ENCODE measurements at regions not wholly inside any gene's neighbourhood (a gene's known extent, or its start where the extent isn't known, plus 50 kb on each side); places are given as distances from the start of the nearest gene placed in this dataset.
A peak's percentile ranks its signal among the peaks of the same experiment; 100 is the strongest.

GRCh38 chr1:221170171-221170570 lies 290.9 kb downstream of the HLX start:
- DNase-seq: no peak
- in situ Hi-C loops (cut with MboI; ENCODE audit: low pct_unique_long_range_greater_than_20kb, low sequenced_read_pairs): no loop called here

- DNase-seq: no peak
- in situ Hi-C loops (cut with MboI; ENCODE audit: low pct_unique_long_range_greater_than_20kb, low sequenced_read_pairs): no loop called here
These were observed 292.5 kb downstream of the HLX start for GRCh38 chr1:221171768-221172167.

GRCh38 chr1:221172841-221173240 lies 293.6 kb downstream of the HLX start:
- in situ Hi-C loops (cut with MboI; ENCODE audit: low pct_unique_long_range_greater_than_20kb, low sequenced_read_pairs): no loop called here
- DNase-seq: peak; percentile 59

GRCh38 chr1:221174330-221174993 lies 295.2 kb downstream of the HLX start:
- in situ Hi-C loops (cut with MboI; ENCODE audit: low pct_unique_long_range_greater_than_20kb, low sequenced_read_pairs): no loop called here
- no peak for DNase-seq

- in situ Hi-C loops (cut with MboI; ENCODE audit: low pct_unique_long_range_greater_than_20kb, low sequenced_read_pairs): no loop called here
These were observed 296.0 kb downstream of the HLX start for GRCh38 chr1:221175249-221175648.

GRCh38 chr1:221180704-221181368 lies 301.6 kb downstream of the HLX start:
- no peak for DNase-seq
- in situ Hi-C loops (cut with MboI; ENCODE audit: low pct_unique_long_range_greater_than_20kb, low sequenced_read_pairs): no loop called here

More at GRCh38 chr1:221175249-221175648, 296.0 kb downstream of the HLX start:
- DNase-seq: no peak

- in situ Hi-C loops (cut with MboI; ENCODE audit: low pct_unique_long_range_greater_than_20kb, low sequenced_read_pairs): no loop called here
These were observed 303.7 kb downstream of the HLX start for GRCh38 chr1:221182791-221183533.

GRCh38 chr1:221184131-221184794 lies 305.0 kb downstream of the HLX start:
- in situ Hi-C loops (cut with MboI; ENCODE audit: low pct_unique_long_range_greater_than_20kb, low sequenced_read_pairs): no loop called here
- DNase-seq: no peak

More at GRCh38 chr1:221182791-221183533, 303.7 kb downstream of the HLX start:
- DNase-seq: peak; percentile 66

- DNase-seq: no peak
- in situ Hi-C loops (cut with MboI; ENCODE audit: low pct_unique_long_range_greater_than_20kb, low sequenced_read_pairs): no loop called here
These were observed 307.9 kb downstream of the HLX start for GRCh38 chr1:221187174-221187573.

- no peak for DNase-seq
- in situ Hi-C loops (cut with MboI; ENCODE audit: low pct_unique_long_range_greater_than_20kb, low sequenced_read_pairs): no loop called here
These were observed 309.2 kb downstream of the HLX start for GRCh38 chr1:221188458-221188857.

- DNase-seq: peak; percentile 24
- in situ Hi-C loops (cut with MboI; ENCODE audit: low pct_unique_long_range_greater_than_20kb, low sequenced_read_pairs): no loop called here
These were observed 311.0 kb downstream of the HLX start for GRCh38 chr1:221190249-221190648.

GRCh38 chr1:221192055-221192454 lies 312.8 kb downstream of the HLX start:
- DNase-seq: no peak
- in situ Hi-C loops (cut with MboI; ENCODE audit: low pct_unique_long_range_greater_than_20kb, low sequenced_read_pairs): no loop called here

GRCh38 chr1:221200464-221200863 lies 321.2 kb downstream of the HLX start:
- no peak for DNase-seq
- in situ Hi-C loops (cut with MboI; ENCODE audit: low pct_unique_long_range_greater_than_20kb, low sequenced_read_pairs): no loop called here

GRCh38 chr1:221201773-221202172 lies 322.5 kb downstream of the HLX start:
- no peak for DNase-seq
- in situ Hi-C loops (cut with MboI; ENCODE audit: low pct_unique_long_range_greater_than_20kb, low sequenced_read_pairs): no loop called here

GRCh38 chr1:221203224-221204054 lies 324.2 kb downstream of the HLX start:
- in situ Hi-C loops (cut with MboI; ENCODE audit: low pct_unique_long_range_greater_than_20kb, low sequenced_read_pairs): no loop called here

GRCh38 chr1:221204055-221204833 lies 325.0 kb downstream of the HLX start:
- in situ Hi-C loops (cut with MboI; ENCODE audit: low pct_unique_long_range_greater_than_20kb, low sequenced_read_pairs): no loop called here
- no peak for DNase-seq

More at GRCh38 chr1:221203224-221204054, 324.2 kb downstream of the HLX start:
- peak; percentile 80 for DNase-seq

GRCh38 chr1:221206076-221206475 lies 326.8 kb downstream of the HLX start:
- in situ Hi-C loops (cut with MboI; ENCODE audit: low pct_unique_long_range_greater_than_20kb, low sequenced_read_pairs): no loop called here
- DNase-seq: no peak

- in situ Hi-C loops (cut with MboI; ENCODE audit: low pct_unique_long_range_greater_than_20kb, low sequenced_read_pairs): no loop called here
- DNase-seq: no peak
These were observed 333.7 kb downstream of the HLX start for GRCh38 chr1:221212926-221213325.
